ENCODE measurements at regions not wholly inside any gene's neighbourhood (a gene's known extent, or its start where the extent isn't known, plus 50 kb on each side); places are given as distances from the start of the nearest gene placed in this dataset.

DNA sequence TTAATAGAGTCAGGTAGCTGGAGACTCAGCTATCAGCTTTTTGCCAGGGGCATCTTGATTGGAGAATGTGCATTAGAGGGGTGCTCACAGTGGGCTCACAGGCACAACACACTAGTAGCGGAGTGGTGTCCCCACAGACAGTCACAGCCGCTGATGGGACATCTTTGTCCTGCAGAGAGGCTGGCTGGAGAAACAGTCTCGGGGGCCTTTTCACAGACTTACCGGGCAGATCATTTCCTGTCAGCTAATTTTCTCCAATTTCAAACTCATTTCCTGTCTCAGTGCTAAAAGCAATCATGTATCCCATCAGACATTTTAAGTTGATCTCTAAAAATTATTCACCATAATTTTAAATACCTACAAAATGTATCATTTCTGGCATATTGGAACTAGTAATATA, 562.6 kb downstream of the DCDC2C start:
- no peak for FAIRE-seq

DNA sequence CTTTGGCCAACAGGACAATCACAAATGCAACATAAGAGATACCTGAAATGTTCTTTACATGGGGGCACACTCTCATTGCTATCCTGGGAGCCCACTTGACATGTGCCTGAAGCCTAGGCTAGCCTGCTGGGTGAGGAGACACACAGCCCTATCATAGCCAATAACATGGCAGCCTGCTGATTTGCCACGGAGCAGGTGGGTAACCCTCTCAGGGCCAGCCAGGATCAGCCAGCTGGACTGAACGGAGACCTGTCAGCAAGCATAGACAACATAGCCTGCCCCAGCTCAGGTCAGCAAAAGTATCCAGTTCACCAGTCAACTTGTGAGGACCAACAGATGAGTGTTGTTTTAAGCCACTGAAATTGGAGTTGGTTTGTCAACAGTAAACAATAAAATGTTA, 566.5 kb downstream of the DCDC2C start:
- no peak for FAIRE-seq

DNA sequence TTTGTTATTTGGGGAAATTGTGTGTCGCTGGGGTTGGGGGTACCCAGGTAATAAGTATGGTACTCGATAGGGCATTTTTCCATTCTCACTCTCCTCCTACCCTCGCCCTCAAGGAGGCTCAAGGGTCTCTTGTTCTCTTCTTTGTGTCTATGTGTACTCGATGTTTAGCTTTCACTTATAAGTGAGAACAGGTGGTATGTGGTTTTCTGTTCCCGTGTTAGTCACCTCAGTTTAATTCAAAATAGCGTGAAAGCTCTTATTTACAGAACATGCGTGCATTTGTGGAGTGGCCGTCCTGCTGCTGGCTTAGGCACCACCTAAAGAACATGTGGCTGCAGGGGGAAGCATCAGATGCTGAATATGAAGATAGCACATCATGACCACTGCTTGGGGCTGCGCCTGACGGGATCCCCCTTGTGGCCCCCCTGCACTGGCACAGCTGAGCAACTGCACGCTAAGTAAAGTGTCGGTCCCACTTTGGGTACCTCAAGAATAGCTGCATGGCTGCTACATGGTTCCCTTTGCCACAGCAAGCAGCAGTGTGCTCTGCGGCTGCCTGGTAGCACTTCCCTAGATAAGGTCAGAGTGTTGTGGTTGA, 569.0 kb downstream of the DCDC2C start:
- no peak for FAIRE-seq

DNA sequence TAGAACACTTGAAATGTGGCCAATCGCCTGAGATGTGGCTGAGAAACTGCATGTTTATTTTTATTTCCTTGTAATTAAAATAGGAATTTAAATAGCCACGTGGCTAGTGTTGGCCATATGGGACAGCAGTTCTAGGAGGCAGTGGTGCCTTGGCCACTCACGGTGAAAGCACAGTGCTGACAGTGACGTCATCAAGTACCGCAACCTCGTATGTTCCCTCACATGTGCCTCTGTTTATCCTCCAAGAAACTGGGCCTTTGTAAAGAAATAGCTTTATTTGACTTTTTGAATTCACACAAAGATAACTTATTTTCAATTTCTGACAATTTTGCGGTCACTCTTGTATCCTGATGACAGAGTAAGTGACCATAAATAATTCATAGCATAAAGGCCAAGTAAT, 575.0 kb downstream of the DCDC2C start:
- no peak for FAIRE-seq

DNA sequence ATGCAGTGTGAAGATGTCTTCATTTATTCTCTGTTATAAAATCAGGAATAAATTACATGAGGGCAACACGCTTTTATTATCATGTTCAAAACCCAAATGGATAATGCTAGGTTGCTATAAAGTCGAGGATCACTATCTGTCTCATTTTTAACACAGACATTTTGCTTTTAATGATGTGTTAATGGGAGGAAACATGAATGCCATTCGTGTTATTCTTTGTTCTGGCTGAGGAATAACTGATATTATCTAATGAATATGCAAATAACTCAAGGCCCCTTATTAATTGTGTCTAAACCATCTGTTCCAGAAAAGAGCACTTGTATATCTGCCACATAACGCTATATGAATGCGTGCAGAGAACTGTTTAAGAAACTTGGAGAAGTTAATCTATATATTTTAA, 576.1 kb downstream of the DCDC2C start:
- FAIRE-seq, result no peak

DNA sequence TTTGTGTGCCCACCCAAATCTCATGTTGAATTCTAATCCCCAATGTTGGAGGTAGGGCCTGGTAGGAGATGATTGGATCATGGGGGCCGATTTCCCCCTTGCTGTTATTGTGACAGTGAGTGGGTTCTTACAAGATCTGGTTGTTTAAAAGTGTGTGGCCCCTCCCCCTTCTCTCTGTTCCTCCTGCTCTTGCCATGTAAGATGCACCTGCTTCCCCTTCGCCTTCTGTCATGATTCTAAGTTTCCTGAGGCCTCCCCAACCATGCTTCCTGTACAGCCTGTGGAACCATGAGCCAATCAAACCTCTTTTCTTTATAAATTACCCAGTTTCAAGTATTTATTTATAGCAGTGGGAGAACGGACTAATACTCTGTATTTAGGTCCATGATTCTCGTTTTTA, 588.1 kb downstream of the DCDC2C start:
- no peak for FAIRE-seq

DNA sequence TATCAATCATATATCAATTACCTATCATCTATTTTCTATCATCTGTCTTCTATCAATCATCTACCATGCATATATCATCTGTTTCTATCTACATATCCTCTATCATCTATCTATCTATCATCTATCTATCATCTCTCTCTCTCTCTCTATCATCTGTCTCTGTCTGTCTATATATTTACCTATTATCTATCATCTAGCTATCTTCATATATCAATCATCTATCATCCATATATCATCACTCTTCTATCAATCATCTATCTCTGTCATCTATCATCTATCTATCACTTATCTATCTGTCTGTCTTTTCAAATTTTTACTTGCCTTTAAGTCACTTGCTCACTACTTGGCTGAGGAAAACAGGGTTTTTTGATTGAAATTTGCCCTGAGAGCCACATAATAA, 592.3 kb downstream of the DCDC2C start:
- FAIRE-seq, result no peak

DNA sequence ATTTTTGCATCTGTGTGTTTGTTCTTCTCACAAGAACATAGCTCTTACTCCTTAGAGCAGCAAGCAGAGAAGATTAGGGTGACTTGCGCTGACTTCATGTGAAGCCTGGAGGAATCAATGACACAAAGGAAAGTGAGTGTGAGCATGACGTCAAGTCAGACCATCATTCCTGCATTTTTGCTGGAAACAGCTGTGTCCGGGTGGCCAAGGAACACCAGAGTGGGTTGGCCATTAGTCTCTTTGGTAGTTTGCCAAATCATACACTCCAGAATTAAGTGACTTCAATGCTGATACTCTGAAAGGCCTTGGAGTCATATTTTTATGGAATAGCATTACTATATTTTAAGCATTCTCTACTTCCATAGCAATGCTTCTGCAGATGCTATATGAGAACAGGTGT, 597.2 kb downstream of the DCDC2C start:
- no peak for FAIRE-seq

DNA sequence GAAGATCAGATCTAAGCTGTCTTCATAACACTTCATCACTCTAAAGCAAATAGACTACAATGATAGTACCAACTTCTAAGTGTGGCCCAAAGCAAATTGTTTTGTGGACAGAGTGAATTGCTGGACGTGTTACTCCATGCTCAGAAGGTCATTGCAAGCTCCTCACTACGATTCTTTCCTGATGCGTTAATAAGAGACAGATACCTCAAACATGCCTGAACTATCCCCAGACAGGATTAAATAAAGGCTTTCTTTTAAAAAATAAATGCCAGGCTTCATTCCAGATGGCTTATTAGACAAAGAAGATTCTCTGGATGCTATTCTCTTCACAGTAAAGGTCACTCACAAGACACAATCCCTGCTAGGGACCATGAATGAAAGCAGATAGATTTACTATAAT, 621.2 kb downstream of the DCDC2C start:
- FAIRE-seq, result no peak

DNA sequence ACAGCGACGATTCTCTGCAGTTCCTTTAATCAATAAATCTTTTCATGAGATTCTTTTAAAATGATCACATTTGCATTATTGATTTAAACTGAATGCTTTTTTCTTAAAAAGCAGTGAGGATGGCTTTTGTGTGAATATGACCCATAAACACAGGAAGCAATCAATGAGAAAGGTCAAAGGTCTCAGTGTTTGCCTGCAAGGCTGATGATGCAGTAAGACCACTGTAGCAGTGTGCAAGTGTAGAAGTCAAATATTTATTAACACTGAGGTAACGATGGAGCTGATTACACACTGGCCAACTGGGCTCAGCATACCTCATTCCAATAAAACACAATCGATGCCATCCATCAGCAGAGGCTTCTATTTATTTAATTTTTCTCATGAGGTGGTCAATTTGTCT, 633.5 kb downstream of the DCDC2C start:
- no peak for FAIRE-seq

DNA sequence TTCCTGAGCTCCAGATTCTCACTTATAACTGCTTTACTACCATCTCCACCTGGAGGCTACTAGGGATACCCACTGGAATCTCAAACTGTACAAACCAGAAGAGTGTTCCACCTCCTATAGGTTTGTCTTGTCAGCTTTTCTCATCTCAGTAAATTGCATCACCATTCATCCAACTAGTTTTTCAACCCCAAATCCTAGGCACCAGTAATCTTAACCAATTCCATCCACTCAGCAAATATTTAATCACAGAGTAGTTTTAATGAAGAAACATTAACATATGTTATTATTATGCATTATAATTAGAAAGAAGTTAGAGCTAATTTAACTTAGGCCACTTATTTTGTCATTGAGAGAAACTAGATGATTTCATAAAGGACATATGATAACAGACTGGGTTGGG, 635.0 kb downstream of the DCDC2C start:
- FAIRE-seq, result no peak

DNA sequence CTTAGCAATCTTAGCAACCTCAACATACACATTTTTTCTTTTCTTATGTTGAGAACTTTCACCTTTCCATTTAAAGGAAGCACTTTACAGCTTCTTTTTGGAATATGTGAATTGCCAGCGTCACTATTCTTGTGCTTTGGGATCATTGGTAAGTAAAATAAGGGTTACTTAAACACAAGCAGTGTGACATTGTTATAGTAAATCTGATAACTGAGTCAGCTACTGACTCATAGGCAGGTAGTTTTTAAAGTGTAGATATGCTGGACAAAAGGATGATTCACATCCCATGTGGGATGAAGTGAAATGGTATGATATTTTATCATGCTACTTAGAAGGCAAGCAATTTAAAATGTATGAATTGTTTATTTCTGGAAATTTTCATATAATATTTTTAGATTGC, 637.2 kb downstream of the DCDC2C start:
- no peak for FAIRE-seq

DNA sequence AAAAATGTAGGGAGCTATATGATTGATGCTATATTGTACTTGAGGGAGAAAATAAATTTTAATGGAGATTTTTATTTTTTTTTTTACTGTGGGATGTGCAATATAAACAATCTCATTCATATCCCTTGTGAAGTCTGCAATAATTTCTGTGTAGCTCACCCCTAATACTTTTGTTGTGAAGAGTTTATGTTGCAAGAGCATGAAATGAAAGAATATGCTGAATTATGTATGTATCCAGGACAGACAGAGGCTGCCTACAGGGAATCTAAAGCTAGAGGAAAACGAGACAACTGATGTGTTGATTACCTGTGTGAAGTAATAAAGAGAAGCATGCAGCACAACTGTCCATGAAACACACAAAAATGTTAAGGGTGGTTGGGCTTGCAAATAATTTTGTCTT, 643.3 kb downstream of the DCDC2C start:
- no peak for FAIRE-seq

DNA sequence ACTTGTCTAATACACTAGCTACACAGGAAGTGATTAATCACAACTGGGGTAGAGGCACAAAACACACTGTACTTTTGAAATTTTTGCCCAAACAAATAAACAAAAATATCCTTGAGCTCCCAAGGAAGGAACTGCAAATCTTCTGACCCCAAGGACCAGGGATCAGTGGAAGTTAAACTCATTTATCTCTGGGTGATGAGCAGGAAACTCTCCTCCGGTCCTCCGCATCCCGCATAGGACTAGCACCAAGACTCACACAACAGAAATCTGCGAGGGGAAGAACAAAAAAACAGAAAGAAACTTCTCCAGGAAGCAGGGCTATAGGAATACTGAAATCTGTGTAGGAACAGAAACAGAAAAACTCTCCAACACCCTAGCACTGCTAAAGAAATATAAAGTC, 650.3 kb downstream of the DCDC2C start:
- FAIRE-seq, result no peak

DNA sequence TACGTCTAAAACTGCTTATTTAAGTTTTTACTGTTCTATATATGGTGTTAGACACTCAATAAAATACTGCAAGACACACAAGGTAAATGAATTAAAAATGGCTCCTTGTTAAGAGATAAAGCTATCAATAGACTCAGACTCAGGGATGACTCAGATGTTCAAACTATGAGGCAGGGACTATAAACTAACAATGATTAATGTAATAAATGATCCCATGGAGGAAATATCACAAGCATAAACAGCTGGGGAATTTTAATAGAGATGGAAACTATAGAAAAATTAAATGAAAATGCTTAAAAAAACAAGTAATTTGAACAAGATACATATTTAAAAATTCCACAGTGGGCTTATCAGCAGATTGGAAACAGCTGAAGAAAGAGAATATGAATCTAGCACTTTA, 650.8 kb downstream of the DCDC2C start:
- FAIRE-seq, result no peak

DNA sequence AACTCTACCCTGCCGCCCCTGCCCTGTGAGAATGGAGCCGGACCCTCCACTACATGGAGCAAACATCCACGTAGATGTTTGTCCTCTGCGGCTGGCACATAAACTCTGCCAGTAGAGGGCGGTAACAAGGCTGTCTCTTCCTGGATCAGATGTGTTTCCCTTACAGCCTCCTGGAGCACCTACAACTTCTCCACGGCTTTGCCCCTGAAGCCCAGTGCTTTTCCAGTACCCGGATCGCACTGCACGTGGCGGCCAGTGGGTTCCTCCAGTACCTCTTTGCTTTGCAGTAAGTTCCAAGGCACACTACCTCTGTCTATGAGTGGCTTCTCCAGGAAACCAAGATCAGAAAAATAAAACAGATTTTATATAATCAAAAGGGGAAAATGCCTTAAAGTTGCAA, 651.3 kb downstream of the DCDC2C start:
- no peak for FAIRE-seq

DNA sequence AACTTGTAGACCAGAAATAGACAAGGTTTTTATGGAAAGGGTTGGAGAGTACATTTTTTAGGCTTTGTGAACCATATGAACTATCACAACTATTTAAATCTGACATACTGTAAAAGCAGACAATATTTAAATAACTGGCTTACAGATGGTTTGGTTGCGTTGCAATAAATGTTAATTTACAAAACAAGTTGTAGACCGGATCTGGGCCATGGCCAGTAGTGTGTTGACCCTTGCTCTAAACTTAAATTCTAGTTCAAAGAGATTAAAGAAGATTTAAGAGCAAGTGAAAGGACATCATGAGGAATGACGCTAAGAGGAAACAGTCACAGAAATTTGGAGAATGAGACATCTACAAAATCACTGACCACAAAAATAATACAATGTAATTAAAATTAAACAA, 652.7 kb downstream of the DCDC2C start:
- no peak for FAIRE-seq

DNA sequence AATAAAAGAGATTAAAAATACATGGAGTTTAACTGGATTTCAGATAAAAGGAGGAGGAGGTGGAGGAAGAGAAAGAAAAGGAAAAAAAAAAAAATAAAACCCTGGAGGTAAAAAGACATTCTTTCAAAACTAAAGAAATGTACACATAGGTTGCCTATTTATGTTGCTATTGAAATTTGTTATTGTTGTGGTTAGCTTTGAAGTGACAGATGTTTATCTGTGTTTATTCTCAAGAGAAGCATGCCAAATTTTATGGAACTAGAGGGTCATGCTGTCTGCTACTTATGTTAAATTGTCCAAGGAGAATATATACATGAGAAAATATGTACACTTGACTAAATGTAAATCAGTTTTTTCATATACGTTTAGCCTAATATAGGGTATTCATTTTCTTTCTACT, 653.2 kb downstream of the DCDC2C start:
- FAIRE-seq, result no peak

DNA sequence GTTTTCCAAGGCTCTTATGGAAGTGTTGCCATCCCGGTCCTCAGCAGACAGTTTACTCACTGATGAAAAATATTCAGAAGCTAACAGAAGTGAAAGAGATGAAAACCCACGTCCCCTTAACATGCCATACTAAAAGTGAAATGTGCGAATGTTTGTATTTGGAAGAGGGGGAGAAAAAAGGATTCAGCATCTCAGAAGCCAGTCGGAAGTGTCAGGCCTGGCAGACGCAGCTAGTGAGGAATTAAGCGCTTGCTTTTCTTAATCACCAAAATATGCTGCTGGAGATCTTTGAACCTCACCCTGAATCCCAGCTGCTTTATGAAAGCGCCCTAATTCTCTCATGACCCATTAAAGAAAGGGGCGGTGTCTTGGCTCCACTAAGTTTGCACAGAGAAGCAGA, 653.7 kb downstream of the DCDC2C start:
- FAIRE-seq, result no peak

DNA sequence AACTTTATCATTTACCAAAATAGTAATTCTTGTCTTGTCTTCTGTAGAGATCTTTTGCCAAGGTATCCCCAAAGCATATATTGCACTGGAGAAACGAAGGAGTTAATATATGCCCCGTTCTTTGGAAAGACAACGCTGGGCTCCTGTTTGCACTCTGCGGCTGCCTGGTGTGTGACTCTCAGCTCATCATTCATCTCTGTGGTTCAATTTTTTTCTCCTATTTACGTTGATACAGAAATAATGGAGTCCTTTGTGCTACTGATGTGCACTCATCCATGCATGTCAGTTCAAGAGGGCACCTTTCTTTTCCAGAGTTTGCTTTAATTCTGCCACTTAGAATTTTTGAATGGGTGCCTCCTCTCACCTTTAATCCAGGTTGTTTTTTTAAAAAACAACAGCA, 655.5 kb downstream of the DCDC2C start:
- FAIRE-seq, result no peak

DNA sequence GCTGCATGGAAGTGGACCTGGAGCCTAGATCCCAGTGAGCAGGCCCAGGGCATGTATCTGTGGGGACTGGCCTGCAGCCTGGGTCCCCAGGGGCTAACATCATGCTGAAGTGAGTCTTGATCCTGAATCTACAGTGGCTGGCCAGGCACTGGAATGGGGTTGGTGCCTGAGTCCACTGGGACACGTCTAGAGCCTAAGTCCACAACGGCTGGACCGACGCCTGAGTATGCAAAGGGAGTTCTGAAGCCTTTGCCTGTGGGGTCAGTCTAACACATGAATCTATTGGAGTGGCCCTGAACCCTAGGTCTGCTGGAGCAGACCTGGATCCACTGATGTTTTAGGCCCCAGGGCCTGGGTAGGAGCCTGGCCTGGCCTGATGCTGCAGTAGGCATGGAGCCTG, 665.5 kb downstream of the DCDC2C start:
- FAIRE-seq, result no peak

DNA sequence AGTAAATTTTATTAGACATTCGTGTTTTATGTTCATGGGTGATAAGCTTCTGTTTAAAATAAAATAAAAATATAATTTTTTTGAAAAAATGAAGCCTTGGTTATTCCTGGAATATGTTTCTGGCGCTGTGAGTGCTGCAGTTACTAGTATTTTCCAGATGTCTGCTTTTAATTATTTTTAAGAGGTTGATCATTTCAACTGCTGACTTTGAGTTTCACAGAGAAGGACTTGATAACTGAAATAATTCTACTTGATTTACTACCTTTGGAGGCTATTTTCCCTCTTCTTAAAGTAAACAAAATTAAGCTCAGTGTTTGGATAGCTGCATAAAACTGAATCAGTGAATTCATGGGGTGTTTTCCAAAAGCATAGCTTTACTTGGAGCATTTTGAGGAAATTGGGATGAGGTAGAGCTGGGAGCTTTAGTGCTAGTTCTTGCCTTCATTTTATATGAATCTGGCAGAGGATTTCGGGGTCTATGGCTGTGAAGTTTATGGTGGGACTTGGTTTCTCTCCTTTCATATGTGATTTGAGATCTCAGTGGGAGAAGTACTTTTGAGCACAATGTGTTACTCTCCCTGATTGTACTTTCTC, 666.5 kb downstream of the DCDC2C start:
- no peak for FAIRE-seq

DNA sequence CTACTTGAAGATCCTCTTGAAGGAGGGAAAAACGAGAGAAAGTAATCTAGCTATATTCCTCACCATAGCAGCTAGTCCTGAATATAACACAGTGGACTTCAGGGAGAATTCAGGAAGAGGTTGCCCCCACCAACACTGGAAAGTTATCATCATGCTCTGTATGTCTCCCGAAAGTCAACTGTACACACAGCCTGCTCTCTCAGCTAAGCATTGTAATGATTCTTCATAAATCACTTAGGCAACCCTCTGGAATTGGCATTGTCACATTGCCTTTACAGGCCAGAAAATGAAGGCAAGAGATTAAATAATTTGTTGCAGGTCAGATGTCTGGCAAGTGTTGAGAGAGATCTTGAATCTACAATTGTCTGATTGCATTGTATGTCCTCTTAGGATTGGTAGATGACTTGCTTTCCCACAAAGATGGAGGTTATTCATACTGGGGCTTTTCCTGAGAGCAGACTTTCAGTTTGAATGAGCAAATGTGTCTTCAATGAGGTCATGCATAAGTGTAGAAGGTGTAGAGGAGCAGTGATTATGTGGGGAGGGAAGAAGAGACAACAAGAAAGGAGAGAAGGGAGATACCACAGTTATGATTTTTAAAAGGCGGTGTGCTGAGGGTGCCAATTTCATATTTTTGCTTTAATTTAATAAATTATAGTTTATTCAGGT, 667.2 kb downstream of the DCDC2C start:
- no peak for FAIRE-seq

DNA sequence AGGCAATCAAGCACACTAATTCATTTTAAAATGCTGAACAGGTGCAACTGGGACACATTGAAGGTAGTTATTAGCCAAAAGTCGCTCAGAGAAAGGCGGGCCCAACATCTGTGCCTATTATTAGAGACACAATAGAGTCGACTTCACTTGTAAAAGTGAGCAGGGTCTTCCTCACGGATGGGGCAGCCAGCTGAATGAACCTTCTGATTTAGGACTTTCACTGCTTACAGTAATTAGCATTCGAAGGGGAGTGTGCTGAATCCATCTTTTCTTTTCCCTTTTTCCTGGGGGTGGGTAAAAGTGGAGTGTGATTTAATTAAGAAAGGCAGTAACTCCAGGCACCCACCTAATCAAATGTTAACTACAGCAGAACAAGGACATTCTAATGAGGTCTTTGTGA, 677.7 kb downstream of the DCDC2C start:
- no peak for FAIRE-seq

DNA sequence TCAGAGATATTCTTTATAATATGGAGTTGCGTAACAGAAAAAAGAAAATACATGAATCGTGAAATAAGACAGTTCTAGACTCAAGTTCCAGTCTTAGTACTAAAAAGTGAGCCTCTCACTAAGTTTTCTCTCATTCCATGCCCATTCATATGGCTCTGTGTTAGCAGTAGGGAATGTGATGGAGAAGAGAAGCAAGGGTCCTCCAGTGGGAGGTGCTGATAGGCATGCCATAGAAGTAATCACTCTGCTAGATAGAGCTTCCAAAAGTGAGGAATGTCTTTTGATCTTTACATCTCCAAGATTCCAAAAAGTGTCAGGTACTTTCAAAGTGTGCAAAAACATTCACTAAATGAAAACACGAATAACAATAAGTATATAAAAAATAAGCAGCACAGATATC, 678.4 kb downstream of the DCDC2C start:
- no peak for FAIRE-seq

Data from TTC549 (cell line).